GM23338 (cell line): ENCODE measurements at regions not wholly inside any gene's neighbourhood (a gene's known extent, or its start where the extent isn't known, plus 50 kb on each side); places are given as distances from the start of the nearest gene placed in this dataset.

Experiments
- ATAC-seq: fragments of 200-7000 bp; cut with Tn5 transposase; 3 replicates; pipeline ENCODE4 v1.9.1; 2020
- DNase-seq: peaks from one replicate; pipeline ENCODE4 v3.0.0-alpha.2; 2015; ENCODE audit warnings: low spot score
- H2AFZ ChIP-seq: fragments of 200-600 bp; sonication (generic); 2 replicates; pipeline ENCODE4 v1.8.0; 2016; ENCODE audit warnings: antibody characterized with exemption, mild to moderate bottlenecking, moderate library complexity
- H3F3A ChIP-seq: fragments of 200-600 bp; sonication (generic); replicated peaks from 2 replicates; pipeline ENCODE4 v1.8.0; 2017; ENCODE audit warnings: antibody characterized with exemption, mixed run types, low read depth
- H3K27ac ChIP-seq: fragments of 200-600 bp; sonication (generic); 2 replicates; pipeline ENCODE4 v1.6.1; 2016; ENCODE audit warnings: low read depth
- H3K27me3 ChIP-seq: fragments of 200-600 bp; sonication (generic); 2 replicates; pipeline ENCODE4 v1.8.0; 2016; ENCODE audit warnings: mild to moderate bottlenecking, mixed run types, moderate library complexity; ENCODE audit not compliant: insufficient read depth
- H3K36me3 ChIP-seq: fragments of 200-600 bp; sonication (generic); 2 replicates; pipeline ENCODE4 v1.8.0; 2016; ENCODE audit warnings: mild to moderate bottlenecking; ENCODE audit not compliant: insufficient read depth
- H3K4me1 ChIP-seq: fragments of 200-600 bp; sonication (generic); 2 replicates; pipeline ENCODE4 v1.8.0; 2016; ENCODE audit warnings: mild to moderate bottlenecking, moderate library complexity; ENCODE audit not compliant: insufficient read depth
- H3K4me2 ChIP-seq: fragments of 200-600 bp; sonication (generic); 2 replicates; pipeline ENCODE4 v1.7.1; 2017; ENCODE audit warnings: mixed run types
- H3K4me3 ChIP-seq: fragments of 200-600 bp; sonication (generic); 2 replicates; pipeline ENCODE4 v1.6.1; 2016; ENCODE audit warnings: mixed run types
- H3K79me2 ChIP-seq: fragments of 200-600 bp; sonication (generic); replicated peaks from 2 replicates; pipeline ENCODE4 v1.8.0; 2017; ENCODE audit warnings: mild to moderate bottlenecking; ENCODE audit not compliant: insufficient read depth
- H3K9me2 ChIP-seq: fragments of 200-600 bp; sonication (generic); 2 replicates; pipeline ENCODE4 v1.8.0; 2017; ENCODE audit not compliant: insufficient read depth
- H4K20me1 ChIP-seq: fragments of 200-600 bp; sonication (generic); replicated peaks from 2 replicates; pipeline ENCODE4 v1.8.0; 2017; ENCODE audit warnings: mild to moderate bottlenecking; ENCODE audit not compliant: insufficient read depth
- H3K27ac Mint-ChIP-seq: 2 replicates; pipeline ENCODE4 v1.8.0; 2020; ENCODE audit warnings: inconsistent platforms, mild to moderate bottlenecking, moderate library complexity, mixed read lengths
- H3K27me3 Mint-ChIP-seq: 3 replicates; pipeline ENCODE4 v1.8.0; 2022; ENCODE audit warnings: low read depth, mild to moderate bottlenecking, moderate library complexity, mixed read lengths, inconsistent platforms; ENCODE audit not compliant: insufficient read depth, poor library complexity
- H3K36me3 Mint-ChIP-seq: 3 replicates; pipeline ENCODE4 v1.8.0; 2021; ENCODE audit warnings: low read depth, mild to moderate bottlenecking, inconsistent platforms, moderate library complexity, mixed read lengths
- H3K4me1 Mint-ChIP-seq: 3 replicates; pipeline ENCODE4 v1.8.0; 2020; ENCODE audit warnings: mild to moderate bottlenecking, inconsistent platforms, mixed read lengths
- H3K4me3 Mint-ChIP-seq: 3 replicates; pipeline ENCODE4 v1.8.0; 2021; ENCODE audit warnings: moderate library complexity, mild to moderate bottlenecking, inconsistent platforms, mixed read lengths
- H3K9me3 Mint-ChIP-seq: 3 replicates; pipeline ENCODE4 v1.8.0; 2020; ENCODE audit warnings: moderate library complexity, mild to moderate bottlenecking, inconsistent platforms, mixed read lengths
- CREB1 ChIP-seq: fragments of 250-450 bp; sonication (Bioruptor Pico); IDR thresholded peaks from 2 replicates; pipeline ENCODE4 v1.5.0; 2020; ENCODE audit warnings: low read depth, mild to moderate bottlenecking, moderate library complexity
- ETS1 ChIP-seq: IDR thresholded peaks from 2 replicates; pipeline ENCODE4 v1.6.1; 2016; ENCODE audit warnings: antibody characterized with exemption
- EZH2 ChIP-seq: fragments of 200-600 bp; sonication (generic); IDR thresholded peaks from one replicate; pipeline ENCODE4 v1.8.0; 2017; ENCODE audit warnings: antibody characterized with exemption, mild to moderate bottlenecking, low read depth; ENCODE audit not compliant: unreplicated experiment
- JUNB ChIP-seq: IDR thresholded peaks from one replicate; pipeline ENCODE4 v1.6.1; 2016; ENCODE audit warnings: antibody characterized with exemption; ENCODE audit not compliant: unreplicated experiment
- NANOG ChIP-seq: IDR thresholded peaks from 2 replicates; pipeline ENCODE4 v1.6.1; 2016; ENCODE audit warnings: antibody characterized with exemption, borderline replicate concordance
- POLR2AphosphoS5 ChIP-seq: IDR thresholded peaks from 2 replicates; pipeline ENCODE4 v1.6.1; 2016; ENCODE audit warnings: antibody characterized with exemption, low read depth
- REST ChIP-seq: IDR thresholded peaks from one replicate; pipeline ENCODE4 v1.6.1; 2018; ENCODE audit warnings: antibody characterized with exemption; ENCODE audit not compliant: unreplicated experiment
- ZNF114 ChIP-seq: fragments of 250-450 bp; sonication (Bioruptor Pico); IDR thresholded peaks from 2 replicates; pipeline ENCODE4 v1.5.0; 2020; ENCODE audit warnings: mild to moderate bottlenecking, moderate library complexity
- ZNF331 ChIP-seq: fragments of 250-450 bp; sonication (Bioruptor Pico); IDR thresholded peaks from 2 replicates; pipeline ENCODE4 v1.5.0; 2020; ENCODE audit warnings: low read depth, mild to moderate bottlenecking, moderate library complexity
- ZNF462 ChIP-seq: fragments of 250-450 bp; sonication (Bioruptor Pico); IDR thresholded peaks from 2 replicates; pipeline ENCODE4 v1.5.0; 2020; ENCODE audit warnings: mild to moderate bottlenecking, moderate library complexity

- no peak for DNase-seq
- H3K27me3 ChIP-seq: no peaks in the 10 kb centered on the region
- H4K20me1 ChIP-seq: no peaks in the 10 kb centered on the region
- Mint-ChIP-seq H3K27ac (no peak overlapping the region), H3K4me1 (no peaks in the 10 kb centered on the region), H3K9me3 (no peaks in the 10 kb centered on the region), H3K4me3 (no peak overlapping the region), H3K27me3 (peaks cover 1% of the 10 kb centered on the region), H3K36me3 (no peaks in the 10 kb centered on the region)
- no peak for ATAC-seq
- H3K27ac ChIP-seq: no peak overlapping the region
- no peaks in the 10 kb centered on the region for H3K36me3 ChIP-seq
- no peak overlapping the region for H2AFZ ChIP-seq
- no peaks in the 10 kb centered on the region for H3F3A ChIP-seq
- H3K4me1 ChIP-seq: no peaks in the 10 kb centered on the region
- H3K9me2 ChIP-seq: peaks cover 5% of the 10 kb centered on the region; the same call in 1 of the 2 replicates
- H3K4me3 ChIP-seq: no peak overlapping the region
- TF ChIP-seq EZH2 (no peak), ZNF114 (no peak), ETS1 (no peak), JUNB (no peak), ZNF462 (CRISPR knock-in tag) (no peak), REST (no peak), POLR2AphosphoS5 (no peak), NANOG (no peak), ZNF331 (no peak), CREB1 (CRISPR knock-in tag) (no peak)
- H3K4me2 ChIP-seq: no peak overlapping the region
- no peaks in the 10 kb centered on the region for H3K79me2 ChIP-seq
Measured at GRCh38 chr5:159463590-159464321, 133.5 kb upstream of the IL12B start.
